Hepatocyte (in vitro differentiated cells): ENCODE measurements at regions not wholly inside any gene's neighbourhood (a gene's known extent, or its start where the extent isn't known, plus 50 kb on each side); places are given as distances from the start of the nearest gene placed in this dataset.

Experiments used
- CTCF ChIP-seq: fragments of 200-600 bp; sonication (generic); IDR thresholded peaks from 2 replicates; pipeline ENCODE4 v1.5.1; 2016; ENCODE audit warnings: antibody characterized with exemption, mild to moderate bottlenecking; ENCODE audit not compliant: poor library complexity
- EZH2 ChIP-seq: fragments of 200-600 bp; sonication (generic); IDR thresholded peaks from 2 replicates; pipeline ENCODE4 v1.6.1; 2016; ENCODE audit warnings: antibody characterized with exemption, mild to moderate bottlenecking, borderline replicate concordance
- EZH2phosphoT487 ChIP-seq: fragments of 200-600 bp; sonication (generic); IDR thresholded peaks from one replicate; pipeline ENCODE4 v1.6.1; 2018; ENCODE audit warnings: antibody characterized with exemption, mild to moderate bottlenecking, low read depth, moderate library complexity; ENCODE audit not compliant: unreplicated experiment, severe bottlenecking

GRCh38 chr2:144285324-144285723 is 234.6 kb downstream of the ZEB2 start:
- no peak for TF ChIP-seq CTCF
- no peak for TF ChIP-seq EZH2
- no peak for TF ChIP-seq EZH2phosphoT487
